ENCODE measurements at regions not wholly inside any gene's neighbourhood (a gene's known extent, or its start where the extent isn't known, plus 50 kb on each side); places are given as distances from the start of the nearest gene placed in this dataset.

- POLR2A ChIA-PET (ENCODE audit: low non-redundant PET), result no interaction called here
- H3K4me1 ChIP-seq (ENCODE audit: insufficient read depth, low read length, poor library complexity, severe bottlenecking), result peaks cover 79% of the 10 kb centered on the region
- H3K9me3 ChIP-seq (ENCODE audit: low read depth, low read length, poor library complexity, severe bottlenecking), result no peaks in the 10 kb centered on the region
- intact Hi-C loops (cut with micrococcal nuclease; ENCODE audit: unreplicated experiment), result loop anchor here (10.0 kb wide), 1 partner anchor 1968 kb away; no protein-coding TSS in a partner anchor
- BruUV-seq (replicated peaks), result no TSS peak
- DNase-seq (ENCODE audit: low spot score), result peak; percentile 83
- TF ChIP-seq EZH2 (IDR thresholded peaks at IDR 0.05; ENCODE audit: borderline replicate concordance, low read depth, low read length, poor library complexity, severe bottlenecking) (no peak), CTCF (conservative IDR thresholded peaks at IDR 0.05; ENCODE audit: low read depth, low read length) (no peak)
- no peaks in the 10 kb centered on the region for H3K36me3 ChIP-seq (ENCODE audit: insufficient read depth, low read length, poor library complexity, severe bottlenecking)
- H3K4me3 ChIP-seq (ENCODE audit: low read depth, low read length, poor library complexity, severe bottlenecking), result no peak overlapping the region
- CTCF ChIA-PET, result no interaction called here
- H3K27me3 ChIP-seq (replicated peaks; ENCODE audit: insufficient read depth, low read depth, low read length, poor library complexity), result no peaks in the 10 kb centered on the region
- peak overlapping the region; percentile 77 for H3K27ac ChIP-seq (ENCODE audit: low read depth, low read length, poor library complexity, severe bottlenecking)
Observed at GRCh38 chr11:27216270-27217149, 146.5 kb downstream of the CCDC34 start.

- Histone ChIP-seq H3K27me3 (replicated peaks; ENCODE audit: insufficient read depth, low read depth, low read length, poor library complexity) (no peaks in the 10 kb centered on the region), H3K36me3 (ENCODE audit: insufficient read depth, low read length, poor library complexity, severe bottlenecking) (no peaks in the 10 kb centered on the region), H3K4me3 (ENCODE audit: low read depth, low read length, poor library complexity, severe bottlenecking) (no peak overlapping the region), H3K27ac (ENCODE audit: low read depth, low read length, poor library complexity, severe bottlenecking) (peak overlapping the region; percentile 51), H3K9me3 (ENCODE audit: low read depth, low read length, poor library complexity, severe bottlenecking) (no peaks in the 10 kb centered on the region), H3K4me1 (ENCODE audit: insufficient read depth, low read length, poor library complexity, severe bottlenecking) (peaks cover 85% of the 10 kb centered on the region)
- TF ChIP-seq EZH2 (IDR thresholded peaks at IDR 0.05; ENCODE audit: borderline replicate concordance, low read depth, low read length, poor library complexity, severe bottlenecking) (no peak), CTCF (conservative IDR thresholded peaks at IDR 0.05; ENCODE audit: low read depth, low read length) (no peak)
- no TSS peak for BruUV-seq (replicated peaks)
- intact Hi-C loops (cut with micrococcal nuclease; ENCODE audit: unreplicated experiment), result loop anchor here (10.0 kb wide), 1 partner anchor 1969 kb away; no protein-coding TSS in a partner anchor
- no peak for DNase-seq (ENCODE audit: low spot score)
- ChIA-PET POLR2A (ENCODE audit: low non-redundant PET) (no interaction called here), CTCF (no interaction called here)
Observed at GRCh38 chr11:27215471-27216269, 147.3 kb downstream of the CCDC34 start.

- H3K4me3 ChIP-seq (ENCODE audit: low read depth, low read length, poor library complexity, severe bottlenecking), result no peak overlapping the region
- no peaks in the 10 kb centered on the region for H3K27me3 ChIP-seq (replicated peaks; ENCODE audit: insufficient read depth, low read depth, low read length, poor library complexity)
- no TSS peak for BruUV-seq (replicated peaks)
- H3K4me1 ChIP-seq (ENCODE audit: insufficient read depth, low read length, poor library complexity, severe bottlenecking), result peaks cover 92% of the 10 kb centered on the region
- DNase-seq (ENCODE audit: low spot score), result no peak
- intact Hi-C loops (cut with micrococcal nuclease; ENCODE audit: unreplicated experiment), result loop anchor here (1.0 to 10.0 kb wide), 2 partner anchors 12 to 1970 kb away; no protein-coding TSS in a partner anchor
- TF ChIP-seq CTCF (conservative IDR thresholded peaks at IDR 0.05; ENCODE audit: low read depth, low read length) (no peak), EZH2 (IDR thresholded peaks at IDR 0.05; ENCODE audit: borderline replicate concordance, low read depth, low read length, poor library complexity, severe bottlenecking) (no peak)
- ChIA-PET POLR2A (ENCODE audit: low non-redundant PET) (no interaction called here), CTCF (interaction anchor here (1.9 to 2.3 kb wide), 2 partner anchors 20 to 82 kb away, joined by 5 to 13 read pairs; no protein-coding TSS in a partner anchor)
- no peaks in the 10 kb centered on the region for H3K36me3 ChIP-seq (ENCODE audit: insufficient read depth, low read length, poor library complexity, severe bottlenecking)
- H3K27ac ChIP-seq (ENCODE audit: low read depth, low read length, poor library complexity, severe bottlenecking), result peak overlapping the region; percentile 51
- no peaks in the 10 kb centered on the region for H3K9me3 ChIP-seq (ENCODE audit: low read depth, low read length, poor library complexity, severe bottlenecking)
Observed at GRCh38 chr11:27214713-27215112, 148.3 kb downstream of the CCDC34 start.
